ENCODE measurements at regions not wholly inside any gene's neighbourhood (a gene's known extent, or its start where the extent isn't known, plus 50 kb on each side); places are given as distances from the start of the nearest gene placed in this dataset.

- DNase-seq (ENCODE audit: low read depth), result no peak
- H3K4me3 ChIP-seq (ENCODE audit: low read length), result no peak overlapping the region
- no peak for TF ChIP-seq CTCF (IDR thresholded peaks at IDR 0.05; ENCODE audit: insufficient read depth, low read depth, low read length, missing control alignments)
Measured at GRCh38 chr21:34018185-34018584, 55.2 kb upstream of the MRPS6 start.

GRCh38 chr21:34017039-34017961 is 56.1 kb upstream of the MRPS6 start:
- no peak for DNase-seq (ENCODE audit: low read depth)
- TF ChIP-seq CTCF (IDR thresholded peaks at IDR 0.05; ENCODE audit: insufficient read depth, low read depth, low read length, missing control alignments), result no peak
- no peak overlapping the region for H3K4me3 ChIP-seq (ENCODE audit: low read length)

- H3K4me3 ChIP-seq (ENCODE audit: low read length), result no peak overlapping the region
- TF ChIP-seq CTCF (IDR thresholded peaks at IDR 0.05; ENCODE audit: insufficient read depth, low read depth, low read length, missing control alignments), result no peak
- DNase-seq (ENCODE audit: low read depth), result no peak
Measured at GRCh38 chr21:34012640-34013039, 60.7 kb upstream of the MRPS6 start.

- no peak overlapping the region for H3K4me3 ChIP-seq (ENCODE audit: low read length)
- TF ChIP-seq CTCF (IDR thresholded peaks at IDR 0.05; ENCODE audit: insufficient read depth, low read depth, low read length, missing control alignments), result no peak
- DNase-seq (ENCODE audit: low read depth), result no peak
Measured at GRCh38 chr21:34011660-34012059, 61.7 kb upstream of the MRPS6 start.

GRCh38 chr21:34009193-34009592 is 64.2 kb upstream of the MRPS6 start:
- TF ChIP-seq CTCF (IDR thresholded peaks at IDR 0.05; ENCODE audit: insufficient read depth, low read depth, low read length, missing control alignments), result no peak
- no peak overlapping the region for H3K4me3 ChIP-seq (ENCODE audit: low read length)
- no peak for DNase-seq (ENCODE audit: low read depth)

GRCh38 chr21:34008618-34009017 is 64.8 kb upstream of the MRPS6 start:
- DNase-seq (ENCODE audit: low read depth), result no peak
- no peak overlapping the region for H3K4me3 ChIP-seq (ENCODE audit: low read length)
- no peak for TF ChIP-seq CTCF (IDR thresholded peaks at IDR 0.05; ENCODE audit: insufficient read depth, low read depth, low read length, missing control alignments)

Measured in epithelial cell of esophagus (primary cell).